IMR-90 (cell line): ENCODE measurements at regions not wholly inside any gene's neighbourhood (a gene's known extent, or its start where the extent isn't known, plus 50 kb on each side); places are given as distances from the start of the nearest gene placed in this dataset.

Experiments used
- ATAC-seq: fragments of 200-7000 bp; cut with Tn5 transposase; 2 replicates; pipeline ENCODE4 v1.9.1; 2020; ENCODE audit warnings: low read depth, mild to moderate bottlenecking, moderate library complexity
- BruUV-seq: library from RNA; stranded (reverse); fragments of 400-500 nt; replicated peaks from 2 replicates; lab custom pipeline; 2021; lab: Mats Ljungman, UMichigan
- CTCF ChIA-PET: fragments of 300-600 bp; formaldehyde crosslinking; extraction: SDS; loops from one replicate; lab custom pipeline; 2021; ENCODE audit warnings: antibody characterized with exemption; lab: Yijun Ruan, JAX
- POLR2A ChIA-PET: fragments of 300-600 bp; sonication (Branson Sonifier 250); formaldehyde crosslinking; loops from one replicate; lab custom pipeline; 2022; ENCODE audit warnings: antibody characterized with exemption; ENCODE audit not compliant: unreplicated experiment; lab: Charles Lee
- DNase-seq: peaks from one replicate; pipeline ENCODE4 v3.0.0; 2013
- H2AFZ ChIP-seq: replicated peaks from 2 replicates; pipeline ENCODE3; 2013; ENCODE audit warnings: low read length, mild to moderate bottlenecking; ENCODE audit not compliant: poor library complexity
- H2AK5ac ChIP-seq: 2 replicates; pipeline ENCODE4 v1.6.1; 2013; ENCODE audit warnings: low read depth, low read length, inconsistent platforms
- H2AK9ac ChIP-seq: replicated peaks from 2 replicates; pipeline ENCODE3; 2013; ENCODE audit warnings: mild to moderate bottlenecking, low read depth, low read length, moderate library complexity; ENCODE audit not compliant: poor library complexity
- H2BK120ac ChIP-seq: 2 replicates; pipeline ENCODE4 v1.6.1; 2013; ENCODE audit warnings: low read depth, low read length, inconsistent platforms
- H2BK15ac ChIP-seq: 3 replicates; pipeline ENCODE4 v1.6.1; 2013; ENCODE audit warnings: low read depth, low read length, inconsistent platforms
- H2BK20ac ChIP-seq: 2 replicates; pipeline ENCODE4 v1.6.1; 2013; ENCODE audit warnings: low read depth, mild to moderate bottlenecking, inconsistent platforms, low read length, moderate library complexity
- H2BK5ac ChIP-seq: 2 replicates; pipeline ENCODE4 v1.6.1; 2013; ENCODE audit warnings: mild to moderate bottlenecking, low read depth, low read length, inconsistent platforms; ENCODE audit not compliant: poor library complexity, severe bottlenecking
- H3K14ac ChIP-seq: replicated peaks from 2 replicates; pipeline ENCODE4 v1.6.1; 2013; ENCODE audit warnings: low read depth, low read length, inconsistent platforms
- H3K18ac ChIP-seq: 2 replicates; pipeline ENCODE4 v1.6.1; 2013; ENCODE audit warnings: low read depth, low read length, control low read depth
- H3K23ac ChIP-seq: 2 replicates; pipeline ENCODE4 v1.6.1; 2013; ENCODE audit warnings: low read depth, low read length, inconsistent platforms
- H3K27ac ChIP-seq: 2 replicates; pipeline ENCODE4 v1.5.1; 2013; ENCODE audit warnings: mild to moderate bottlenecking, control low read depth, low read length; ENCODE audit not compliant: insufficient read depth
- H3K27me3 ChIP-seq: 2 replicates; pipeline ENCODE4 v1.6.1; 2013; ENCODE audit warnings: low read length; ENCODE audit not compliant: control insufficient read depth, insufficient read depth
- H3K36me3 ChIP-seq: 2 replicates; pipeline ENCODE4 v1.6.1; 2013; ENCODE audit warnings: low read length, mixed read lengths; ENCODE audit not compliant: control insufficient read depth, insufficient read depth
- H3K4ac ChIP-seq: 2 replicates; pipeline ENCODE4 v1.6.1; 2013; ENCODE audit warnings: low read depth, low read length, inconsistent platforms
- H3K4me1 ChIP-seq: 2 replicates; pipeline ENCODE4 v1.6.1; 2013; ENCODE audit warnings: low read length, mixed read lengths; ENCODE audit not compliant: control insufficient read depth, insufficient read depth
- H3K4me2 ChIP-seq: 2 replicates; pipeline ENCODE4 v1.6.1; 2013; ENCODE audit warnings: low read depth, mild to moderate bottlenecking, control low read depth, low read length, moderate library complexity
- H3K4me3 ChIP-seq: 2 replicates; pipeline ENCODE4 v1.5.1; 2013; ENCODE audit warnings: low read depth, mild to moderate bottlenecking, control low read depth, low read length, moderate library complexity; ENCODE audit not compliant: insufficient read depth
- H3K56ac ChIP-seq: 2 replicates; pipeline ENCODE4 v1.6.1; 2013; ENCODE audit warnings: low read length, inconsistent platforms; ENCODE audit not compliant: insufficient read depth; ENCODE audit errors: extremely low read depth
- H3K79me1 ChIP-seq, 2 experiments: 2 replicates each; pipeline ENCODE4 v1.6.1; 2013; ENCODE audit warnings: low read length in 2 of 2, inconsistent platforms in 1 of 2, low read depth in 1 of 2
- H3K9ac ChIP-seq: 2 replicates; pipeline ENCODE4 v1.6.1; 2013; ENCODE audit warnings: low read depth, low read length, control low read depth
- H3K9me1 ChIP-seq: 2 replicates; pipeline ENCODE4 v1.6.1; 2013; ENCODE audit warnings: low read length, inconsistent platforms; ENCODE audit not compliant: insufficient read depth
- H3K9me3 ChIP-seq: 2 replicates; pipeline ENCODE4 v1.6.1; 2013; ENCODE audit warnings: low read length; ENCODE audit not compliant: control insufficient read depth, insufficient read depth
- H4K20me1 ChIP-seq: 2 replicates; pipeline ENCODE4 v1.6.1; 2013; ENCODE audit warnings: low read length, inconsistent platforms; ENCODE audit not compliant: insufficient read depth
- H4K5ac ChIP-seq: 2 replicates; pipeline ENCODE4 v1.6.1; 2013; ENCODE audit warnings: mild to moderate bottlenecking, low read depth, low read length, control low read depth
- H4K8ac ChIP-seq, 2 experiments: 2 replicates each; pipeline ENCODE4 v1.6.1; 2013; ENCODE audit warnings: low read depth in 2 of 2, low read length in 2 of 2, control low read depth in 1 of 2, inconsistent platforms in 1 of 2
- H4K91ac ChIP-seq: 2 replicates; pipeline ENCODE4 v1.6.1; 2013; ENCODE audit warnings: low read depth, low read length, inconsistent platforms; ENCODE audit not compliant: insufficient read depth
- BHLHE40 ChIP-seq: fragments of 150-350 bp; IDR thresholded peaks from 2 replicates; pipeline ENCODE4 v1.6.1; 2016; ENCODE audit warnings: mild to moderate bottlenecking, low read depth, low read length
- CEBPB ChIP-seq: IDR thresholded peaks from 2 replicates; pipeline ENCODE4 v1.6.1; 2012; ENCODE audit warnings: low read depth, low read length, improper control_type of control experiment
- CHD1 ChIP-seq: IDR thresholded peaks from 2 replicates; pipeline ENCODE4 v1.6.1; 2012; ENCODE audit warnings: low read depth, low read length, improper control_type of control experiment
- CTCF ChIP-seq: conservative IDR thresholded peaks from 2 replicates; pipeline ENCODE4 v1.5.1; 2012; ENCODE audit warnings: mild to moderate bottlenecking, low read depth, low read length, improper control_type of control experiment
- FOS ChIP-seq: fragments of 150-350 bp; IDR thresholded peaks from 2 replicates; pipeline ENCODE4 v1.6.1; 2016; ENCODE audit warnings: low read depth, low read length
- MAFK ChIP-seq: IDR thresholded peaks from 2 replicates; pipeline ENCODE4 v1.6.1; 2012; ENCODE audit warnings: low read depth, low read length, improper control_type of control experiment
- RAD21 ChIP-seq: IDR thresholded peaks from 2 replicates; pipeline ENCODE4 v1.6.1; 2012; ENCODE audit warnings: low read length, improper control_type of control experiment
- RFX5 ChIP-seq: IDR thresholded peaks from 2 replicates; pipeline ENCODE4 v1.8.0; 2012; ENCODE audit warnings: low read depth, mild to moderate bottlenecking, low read length, moderate library complexity
- USF2 ChIP-seq: fragments of 150-350 bp; IDR thresholded peaks from 2 replicates; pipeline ENCODE4 v1.6.1; 2017; ENCODE audit warnings: mild to moderate bottlenecking, antibody characterized with exemption, low read length, low read depth
- WGBS, 2 experiments: methylation state at CpG; one replicate each; pipeline versions ENCODE4 v1.1.5 to v1.1.7; 2013; ENCODE audit warnings: missing lambda C conversion rate in 2 of 2; ENCODE audit not compliant: insufficient read length in 1 of 2; ENCODE audit errors: extremely low coverage in 2 of 2; 5-methylcytosine and 5-hydroxymethylcytosine counted together
- dilution Hi-C: fragments of 300-500 bp; cut with HindIII; formaldehyde crosslinking; loops from one replicate; pipeline ENCODE4 v1.14.3; 2018; ENCODE audit warnings: low sequenced_read_pairs; ENCODE audit not compliant: unreplicated experiment
- in situ Hi-C: fragments of 300-500 bp; cut with MboI; formaldehyde crosslinking; loops from 3 replicates; pipeline ENCODE4 v1.14.3; 2019; ENCODE audit warnings: low sequenced_read_pairs, inconsistent platforms, mixed read lengths
- intact Hi-C: fragments of 100-400 bp; cut with micrococcal nuclease; formaldehyde crosslinking; loops from 2 replicates; pipeline ENCODE4 v1.10.0; 2022

GRCh38 chr2:34239511-34239910 is 640.4 kb upstream of the FAM98A start:
- no peak overlapping the region for H3K9ac ChIP-seq
- no peak for DNase-seq
- in situ Hi-C loops (no loop called here), dilution Hi-C loops (no loop called here), intact Hi-C loops (no loop called here)
- POLR2A ChIA-PET: no interaction called here
- H3K27ac ChIP-seq: no peak overlapping the region
- TF ChIP-seq MAFK: no peak
- TF ChIP-seq CTCF: no peak
- TF ChIP-seq RAD21: no peak
- no peak for TF ChIP-seq FOS
- TF ChIP-seq BHLHE40: no peak
- TF ChIP-seq CHD1: no peak
- no peak for TF ChIP-seq CEBPB
- TF ChIP-seq USF2: no peak
- TF ChIP-seq RFX5: no peak
- H3K36me3 ChIP-seq: no peaks in the 10 kb centered on the region
- H3K9me3 ChIP-seq: peaks cover 11% of the 10 kb centered on the region
- H4K8ac ChIP-seq: no peak overlapping the region
- no peak overlapping the region for H2AK5ac ChIP-seq
- H3K79me1 ChIP-seq: no peaks in the 10 kb centered on the region
- no peaks in the 10 kb centered on the region for H3K27me3 ChIP-seq
- H4K91ac ChIP-seq: no peak overlapping the region
- H4K20me1 ChIP-seq: no peaks in the 10 kb centered on the region
- no peak overlapping the region for H3K18ac ChIP-seq
- BruUV-seq: no TSS peak
- H2AFZ ChIP-seq: no peak overlapping the region
- no CpG with 5 or more reads among the region's 1 CpG for WGBS, 2 experiments
- H2AK9ac ChIP-seq: no peak overlapping the region
- H2BK120ac ChIP-seq: no peak overlapping the region
- no peak overlapping the region for H3K56ac ChIP-seq
- no peak overlapping the region for H3K4me2 ChIP-seq
- no peaks in the 10 kb centered on the region for H3K9me1 ChIP-seq
- no peak overlapping the region for H2BK5ac ChIP-seq
- H3K14ac ChIP-seq: no peak overlapping the region
- H2BK20ac ChIP-seq: no peak overlapping the region
- H3K4ac ChIP-seq: no peak overlapping the region
- no peak overlapping the region for H2BK15ac ChIP-seq
- CTCF ChIA-PET: no interaction called here
- no peak overlapping the region for H3K4me3 ChIP-seq
- H3K4me1 ChIP-seq: no peaks in the 10 kb centered on the region
- H4K5ac ChIP-seq: no peak overlapping the region
- ATAC-seq: no peak
- H3K23ac ChIP-seq: no peak overlapping the region
